Activated T-cell treated with anti-CD3 and anti-CD28 coated beads, Interleukin-2, amount 50 U/mL, for 48 hours (primary cell): ENCODE measurements at regions not wholly inside any gene's neighbourhood (a gene's known extent, or its start where the extent isn't known, plus 50 kb on each side); places are given as distances from the start of the nearest gene placed in this dataset.

ENCODE experiments used
- DNase-seq, 2 experiments: peaks; one replicate each; pipeline ENCODE4 v3.0.0-alpha.2; 2020

- DNase-seq: no peak
Observed at GRCh38 chr15:38894243-38894948, 329.8 kb upstream of the RASGRP1 start.

- DNase-seq: no peak
Observed at GRCh38 chr15:38895326-38896255, 331.0 kb upstream of the RASGRP1 start.

- DNase-seq: no peak
Observed at GRCh38 chr15:38896647-38897046, 332.0 kb upstream of the RASGRP1 start.

- no peak for DNase-seq
Observed at GRCh38 chr15:38897551-38897950, 332.9 kb upstream of the RASGRP1 start.

GRCh38 chr15:38898236-38898635 is 333.6 kb upstream of the RASGRP1 start:
- no peak for DNase-seq

GRCh38 chr15:38899300-38899699 is 334.7 kb upstream of the RASGRP1 start:
- no peak for DNase-seq

- no peak for DNase-seq
Observed at GRCh38 chr15:38904298-38904697, 339.7 kb upstream of the RASGRP1 start.

GRCh38 chr15:38905632-38906031 is 341.0 kb upstream of the RASGRP1 start:
- DNase-seq: no peak

- DNase-seq: no peak
Observed at GRCh38 chr15:38920966-38921365, 356.4 kb upstream of the RASGRP1 start.

- no peak for DNase-seq
Observed at GRCh38 chr15:38921471-38921870, 356.9 kb upstream of the RASGRP1 start.

- DNase-seq: no peak
Observed at GRCh38 chr15:38928431-38928830, 363.8 kb upstream of the RASGRP1 start.

GRCh38 chr15:38930851-38931572 is 366.4 kb upstream of the RASGRP1 start:
- no peak for DNase-seq

- DNase-seq: no peak
Observed at GRCh38 chr15:38941399-38941953, 376.9 kb upstream of the RASGRP1 start.

- DNase-seq: no peak
Observed at GRCh38 chr15:38944536-38944935, 379.9 kb upstream of the RASGRP1 start.

GRCh38 chr15:38945551-38946298 is 381.1 kb upstream of the RASGRP1 start:
- no peak for DNase-seq

- no peak for DNase-seq
Observed at GRCh38 chr15:38954090-38954489, 389.5 kb upstream of the RASGRP1 start.

- no peak for DNase-seq
Observed at GRCh38 chr15:38961456-38961855, 396.8 kb upstream of the RASGRP1 start.

- DNase-seq: no peak
Observed at GRCh38 chr15:38961931-38962330, 397.3 kb upstream of the RASGRP1 start.

- no peak for DNase-seq
Observed at GRCh38 chr15:38972831-38973230, 408.2 kb upstream of the RASGRP1 start.

- no peak for DNase-seq
Observed at GRCh38 chr15:38975282-38975990, 410.8 kb upstream of the RASGRP1 start.

- DNase-seq: no peak
Observed at GRCh38 chr15:38991126-38991525, 426.5 kb upstream of the RASGRP1 start.

- no peak for DNase-seq
Observed at GRCh38 chr15:38991701-38992100, 427.1 kb upstream of the RASGRP1 start.
